OCI-LY7 (cell line): ENCODE measurements at regions not wholly inside any gene's neighbourhood (a gene's known extent, or its start where the extent isn't known, plus 50 kb on each side); places are given as distances from the start of the nearest gene placed in this dataset.

ENCODE experiments used
- BruUV-seq: library from RNA; stranded (reverse); fragments of 400-500 nt; replicated peaks from 2 replicates; lab custom pipeline; 2021; lab: Mats Ljungman, UMichigan
- CTCF ChIA-PET: fragments of 300-600 bp; sonication (Branson Sonifier 250); formaldehyde crosslinking; loops from one replicate; lab custom pipeline; 2022; ENCODE audit warnings: antibody characterized with exemption; ENCODE audit not compliant: unreplicated experiment; lab: Charles Lee
- POLR2A ChIA-PET: fragments of 300-600 bp; sonication (Branson Sonifier 250); formaldehyde crosslinking; loops from one replicate; lab custom pipeline; 2022; ENCODE audit warnings: antibody characterized with exemption; lab: Charles Lee
- DNase-seq: peaks from one replicate; pipeline ENCODE4 v3.0.0-alpha.2; 2015; ENCODE audit warnings: low spot score
- H2AFZ ChIP-seq: fragments of 200-600 bp; sonication (generic), shearing (Covaris generic); 2 replicates; pipeline ENCODE4 v1.6.1; 2014; ENCODE audit warnings: mild to moderate bottlenecking, antibody characterized with exemption, low read length, moderate library complexity
- H3K27ac ChIP-seq: fragments of 200-600 bp; sonication (generic); 2 replicates; pipeline ENCODE4 v1.5.1; 2014; ENCODE audit warnings: mixed run types, low read depth, mild to moderate bottlenecking, moderate library complexity, low read length, inconsistent platforms; ENCODE audit not compliant: poor library complexity, severe bottlenecking
- H3K36me3 ChIP-seq: fragments of 200-600 bp; sonication (generic); 2 replicates; pipeline ENCODE4 v1.6.1; 2014; ENCODE audit warnings: mild to moderate bottlenecking, antibody characterized with exemption, low read length, moderate library complexity, mixed read lengths; ENCODE audit not compliant: insufficient read depth
- H3K4me1 ChIP-seq: fragments of 200-600 bp; sonication (generic); 2 replicates; pipeline ENCODE4 v1.5.1; 2014; ENCODE audit warnings: mild to moderate bottlenecking, low read length; ENCODE audit not compliant: insufficient read depth, poor library complexity, severe bottlenecking
- H3K4me2 ChIP-seq: fragments of 200-600 bp; sonication (generic); 2 replicates; pipeline ENCODE4 v1.6.1; 2014; ENCODE audit warnings: mild to moderate bottlenecking, low read length
- H3K4me3 ChIP-seq: fragments of 200-600 bp; sonication (generic); 2 replicates; pipeline ENCODE4 v1.5.1; 2014; ENCODE audit warnings: mild to moderate bottlenecking, low read depth, low read length; ENCODE audit not compliant: poor library complexity, severe bottlenecking
- H3K79me2 ChIP-seq: fragments of 200-600 bp; sonication (generic); 2 replicates; pipeline ENCODE4 v1.6.1; 2016; ENCODE audit warnings: low read depth, mild to moderate bottlenecking, low read length, moderate library complexity, mixed read lengths; ENCODE audit not compliant: insufficient read depth
- H3K9me2 ChIP-seq: fragments of 200-600 bp; sonication (generic); 2 replicates; pipeline ENCODE4 v1.6.1; 2016; ENCODE audit warnings: mild to moderate bottlenecking, low read length, mixed read lengths; ENCODE audit not compliant: insufficient read depth
- H3K9me3 ChIP-seq: fragments of 200-600 bp; sonication (generic); 2 replicates; pipeline ENCODE4 v1.6.1; 2014; ENCODE audit warnings: mild to moderate bottlenecking, mixed run types, low read length, mixed read lengths
- H4K20me1 ChIP-seq: fragments of 200-600 bp; sonication (generic); 2 replicates; pipeline ENCODE4 v1.6.1; 2014; ENCODE audit warnings: mild to moderate bottlenecking, antibody characterized with exemption, low read length, moderate library complexity, mixed read lengths; ENCODE audit not compliant: insufficient read depth
- CTCF ChIP-seq: fragments of 200-600 bp; sonication (generic); conservative IDR thresholded peaks from 2 replicates; pipeline ENCODE4 v1.5.1; 2014; ENCODE audit warnings: mild to moderate bottlenecking, antibody characterized with exemption, low read length, moderate library complexity, mixed read lengths
- EZH2phosphoT487 ChIP-seq: fragments of 200-600 bp; sonication (generic); IDR thresholded peaks from 2 replicates; pipeline ENCODE4 v1.6.1; 2018; ENCODE audit warnings: low read depth, borderline replicate concordance, mild to moderate bottlenecking, mixed run types, antibody characterized with exemption, low read length, moderate library complexity, mixed read lengths
- intact Hi-C: fragments of 100-400 bp; cut with micrococcal nuclease; formaldehyde crosslinking; loops from one replicate; pipeline ENCODE4 v1.10.0; 2022; ENCODE audit not compliant: unreplicated experiment

GRCh38 chr5:93674138-93674537 lies 67.3 kb downstream of the POU5F2 start:
- Histone ChIP-seq H3K27ac (no peak overlapping the region), H3K4me3 (no peak overlapping the region), H3K36me3 (no peaks in the 10 kb centered on the region), H2AFZ (no peak overlapping the region), H4K20me1 (no peaks in the 10 kb centered on the region), H3K79me2 (no peaks in the 10 kb centered on the region), H3K4me2 (no peak overlapping the region), H3K4me1 (no peaks in the 10 kb centered on the region), H3K9me3 (no peaks in the 10 kb centered on the region), H3K9me2 (no peaks in the 10 kb centered on the region)
- no TSS peak for BruUV-seq
- no peak for DNase-seq
- CTCF ChIA-PET: no interaction called here
- TF ChIP-seq CTCF (no peak), EZH2phosphoT487 (no peak)
- intact Hi-C loops: no loop called here
- POLR2A ChIA-PET: interaction anchor here (1.1 kb wide), 1 partner anchor 12 kb away, joined by 3 read pairs; no protein-coding TSS in a partner anchor

- DNase-seq: no peak
These were observed 68.0 kb downstream of the POU5F2 start for GRCh38 chr5:93673316-93673954.

More at GRCh38 chr5:93673316-93673954, 68.0 kb downstream of the POU5F2 start:
- Histone ChIP-seq H2AFZ (no peak overlapping the region), H3K79me2 (no peaks in the 10 kb centered on the region), H3K27ac (no peak overlapping the region), H3K9me2 (no peaks in the 10 kb centered on the region), H3K9me3 (no peaks in the 10 kb centered on the region), H3K4me3 (no peak overlapping the region), H3K4me1 (no peaks in the 10 kb centered on the region), H4K20me1 (no peaks in the 10 kb centered on the region), H3K4me2 (no peak overlapping the region), H3K36me3 (no peaks in the 10 kb centered on the region)
- TF ChIP-seq EZH2phosphoT487 (no peak), CTCF (no peak)
- intact Hi-C loops: no loop called here
- BruUV-seq: no TSS peak
- POLR2A ChIA-PET: no interaction called here
- CTCF ChIA-PET: no interaction called here
